Ascending aorta (tissue), 2 donors: ENCODE measurements at regions not wholly inside any gene's neighbourhood (a gene's known extent, or its start where the extent isn't known, plus 50 kb on each side); places are given as distances from the start of the nearest gene placed in this dataset.

Experiments used
- DNase-seq, 2 donors: peaks; one replicate each; pipeline ENCODE4 v3.0.0-alpha.2; 2019; ENCODE audit warnings: low spot score in 2 of 2
- H3K27ac ChIP-seq, 2 donors: fragments of 200-600 bp; sonication (generic); one replicate each; pipeline ENCODE4 v1.5.1; 2016 to 2017; ENCODE audit warnings: mild to moderate bottlenecking in 1 of 2
- H3K27me3 ChIP-seq: fragments of 200-600 bp; sonication (generic); one replicate; pipeline ENCODE4 v1.5.1; 2017
- H3K36me3 ChIP-seq, 2 donors: fragments of 200-600 bp; sonication (generic); one replicate each; pipeline ENCODE4 v1.5.1; 2016
- H3K4me1 ChIP-seq, 2 donors: fragments of 200-600 bp; sonication (generic); one replicate each; pipeline ENCODE4 v1.5.1; 2016 to 2017; ENCODE audit warnings: mild to moderate bottlenecking in 1 of 2
- H3K4me3 ChIP-seq, 2 donors: fragments of 200-600 bp; sonication (generic); one replicate each; pipeline ENCODE4 v1.5.1; 2016 to 2017; ENCODE audit warnings: mild to moderate bottlenecking in 1 of 2
- H3K9me3 ChIP-seq, 2 donors: fragments of 200-600 bp; sonication (generic); one replicate each; pipeline ENCODE4 v1.5.1; 2016
- CTCF ChIP-seq, 3 experiments: fragments of 200-600 bp in 2 of 3; fragments of 450-650 bp in 1 of 3; sonication (generic) in 2 of 3; IDR thresholded peaks; one replicate each; pipeline ENCODE4 v1.5.1; 2016 to 2019; ENCODE audit warnings: antibody characterized with exemption in 3 of 3, mild to moderate bottlenecking in 1 of 3, moderate library complexity in 1 of 3
- intact Hi-C: fragments of 100-400 bp; cut with DNase I; formaldehyde crosslinking; loops from one replicate; pipeline ENCODE4 v1.15.1; 2023

- no peak for TF ChIP-seq CTCF (IDR thresholded peaks at IDR 0.05)
- Histone ChIP-seq H3K36me3 (no peaks in the 10 kb centered on the region), H3K9me3 (no peaks in the 10 kb centered on the region), H3K27me3 (no peaks in the 10 kb centered on the region), H3K4me3 (no peak overlapping the region), H3K27ac (no peak overlapping the region), H3K4me1 (no peaks in the 10 kb centered on the region)
- intact Hi-C loops: no loop called here
- no peak for DNase-seq
Measured at GRCh38 chr5:52580921-52581320, 206.8 kb upstream of the ITGA1 start.

- intact Hi-C loops: no loop called here
- no peak for TF ChIP-seq CTCF (IDR thresholded peaks at IDR 0.05)
- H3K27ac ChIP-seq: no peak overlapping the region
- no peaks in the 10 kb centered on the region for H3K27me3 ChIP-seq
- DNase-seq: no peak
- H3K4me3 ChIP-seq: no peak overlapping the region
- no peaks in the 10 kb centered on the region for H3K4me1 ChIP-seq
- no peaks in the 10 kb centered on the region for H3K9me3 ChIP-seq
- no peaks in the 10 kb centered on the region for H3K36me3 ChIP-seq
Measured at GRCh38 chr5:52582313-52582712, 205.4 kb upstream of the ITGA1 start.

- TF ChIP-seq CTCF (IDR thresholded peaks at IDR 0.05): no peak
- Histone ChIP-seq H3K27me3 (no peaks in the 10 kb centered on the region), H3K4me1 (no peaks in the 10 kb centered on the region), H3K36me3 (no peaks in the 10 kb centered on the region), H3K9me3 (no peaks in the 10 kb centered on the region), H3K4me3 (no peak overlapping the region), H3K27ac (no peak overlapping the region)
- intact Hi-C loops: no loop called here
- no peak for DNase-seq
Measured at GRCh38 chr5:52587131-52587530, 200.6 kb upstream of the ITGA1 start.

- no peak for TF ChIP-seq CTCF (IDR thresholded peaks at IDR 0.05)
- DNase-seq: no peak
- Histone ChIP-seq H3K9me3 (no peaks in the 10 kb centered on the region), H3K4me1 (no peaks in the 10 kb centered on the region), H3K4me3 (no peak overlapping the region), H3K27me3 (no peaks in the 10 kb centered on the region), H3K36me3 (no peaks in the 10 kb centered on the region), H3K27ac (no peak overlapping the region)
- intact Hi-C loops: no loop called here
Measured at GRCh38 chr5:52597625-52598024, 190.1 kb upstream of the ITGA1 start.

GRCh38 chr5:52598968-52599367 is 188.7 kb upstream of the ITGA1 start:
- TF ChIP-seq CTCF (IDR thresholded peaks at IDR 0.05): no peak
- Histone ChIP-seq H3K27me3 (no peaks in the 10 kb centered on the region), H3K9me3 (no peaks in the 10 kb centered on the region), H3K4me1 (no peaks in the 10 kb centered on the region), H3K4me3 (no peak overlapping the region), H3K27ac (no peak overlapping the region), H3K36me3 (no peaks in the 10 kb centered on the region)
- DNase-seq: no peak
- intact Hi-C loops: no loop called here
